ENCODE measurements at regions not wholly inside any gene's neighbourhood (a gene's known extent, or its start where the extent isn't known, plus 50 kb on each side); places are given as distances from the start of the nearest gene placed in this dataset.

- TF ChIP-seq RAD21 (IDR thresholded peaks at IDR 0.05 in 1 of 2, conservative IDR thresholded peaks at IDR 0.05 in 1 of 2; ENCODE audit: low read depth in 2 of 2, low read length in 2 of 2): no peak
- TF ChIP-seq TAF1 (IDR thresholded peaks at IDR 0.05; ENCODE audit: low read depth, low read length): no peak
- TF ChIP-seq KDM5A (IDR thresholded peaks at IDR 0.05; ENCODE audit: low read length): no peak
Observed at GRCh38 chr9:103761466-103761865, 332.6 kb upstream of the SMC2 start.
